Uterus (tissue), 3 donors: ENCODE measurements at regions not wholly inside any gene's neighbourhood (a gene's known extent, or its start where the extent isn't known, plus 50 kb on each side); places are given as distances from the start of the nearest gene placed in this dataset. TPM values are rescaled to one million over a fixed set of nuclear protein-coding genes. Genes with fewer than 3 reads are reported as not detected.

Source experiments
- DNase-seq, 2 donors: peaks; one replicate each; pipeline ENCODE4 v3.0.0-alpha.2; 2019 to 2020
- H3K27ac ChIP-seq, 2 donors: fragments of 200-600 bp; sonication (generic); 1 replicate in 1 of 2; 2 replicates in 1 of 2; pipeline ENCODE4 v1.5.1; 2016 to 2018
- H3K27me3 ChIP-seq, 2 donors: fragments of 200-600 bp; sonication (generic); one replicate each; pipeline ENCODE4 v1.5.1; 2018 to 2019; ENCODE audit warnings: control low read depth in 1 of 2
- H3K36me3 ChIP-seq, 2 donors: fragments of 200-600 bp; sonication (generic); one replicate each; pipeline ENCODE4 v1.5.1; 2019; ENCODE audit warnings: control low read depth in 1 of 2
- H3K4me1 ChIP-seq, 2 donors: fragments of 200-600 bp; sonication (generic); one replicate each; pipeline ENCODE4 v1.5.1; 2018 to 2019; ENCODE audit warnings: control low read depth in 1 of 2
- H3K4me3 ChIP-seq, 2 donors: fragments of 200-600 bp; sonication (generic); 1 replicate in 1 of 2; 2 replicates in 1 of 2; pipeline ENCODE4 v1.5.1; 2018 to 2019; ENCODE audit warnings: mild to moderate bottlenecking in 1 of 2
- H3K9me3 ChIP-seq, 2 donors: fragments of 200-600 bp; sonication (generic); one replicate each; pipeline ENCODE4 v1.5.1; 2019; ENCODE audit warnings: control low read depth in 1 of 2
- CTCF ChIP-seq, 4 experiments: fragments of 200-600 bp in 2 of 4; fragments of 450-650 bp in 2 of 4; sonication (generic) in 2 of 4; IDR thresholded peaks; one replicate each; pipeline ENCODE4 v1.5.1; 2016 to 2019; ENCODE audit warnings: antibody characterized with exemption in 4 of 4, mild to moderate bottlenecking in 2 of 4, moderate library complexity in 1 of 4
- POLR2A ChIP-seq, 2 donors: fragments of 450-650 bp; IDR thresholded peaks; one replicate each; pipeline ENCODE4 v1.6.1; 2016; ENCODE audit warnings: antibody characterized with exemption in 2 of 2, mild to moderate bottlenecking in 1 of 2, moderate library complexity in 1 of 2
- intact Hi-C: fragments of 100-400 bp; cut with DNase I; formaldehyde crosslinking; loops from one replicate; pipeline ENCODE4 v1.15.1; 2023; ENCODE audit warnings: low total_unique reads
- small RNA-seq: library from RNA; depleted of rRNA; stranded (forward); fragments of <200 nt; gene quantifications from one replicate; pipeline ENCODE3, GENCODE V24; 2016
- donor health status: DM: yes; HTN: yes; CAD: no.

- intact Hi-C loops = no loop called here
- H3K4me3 ChIP-seq = no peak overlapping the region
- peaks cover 0 to 4% of the 10 kb centered on the region in 2 donors for H3K4me1 ChIP-seq
- no peaks in the 10 kb centered on the region for H3K27me3 ChIP-seq
- H3K9me3 ChIP-seq = peaks cover 0 to 4% of the 10 kb centered on the region in 2 donors
- no peak for TF ChIP-seq CTCF (IDR thresholded peaks at IDR 0.05)
- TF ChIP-seq POLR2A (IDR thresholded peaks at IDR 0.05) = no peak
- peak overlapping the region in 1 of 2 donors; percentile 53 for H3K27ac ChIP-seq
- H3K36me3 ChIP-seq = no peaks in the 10 kb centered on the region
- peak; percentile 64 to 75 for DNase-seq
Observed at GRCh38 chr2:71742953-71743601, 289.7 kb downstream of the DYSF start.

- Histone ChIP-seq H3K27me3 (no peaks in the 10 kb centered on the region), H3K9me3 (peaks cover 0 to 4% of the 10 kb centered on the region in 2 donors), H3K4me1 (no peaks in the 10 kb centered on the region), H3K27ac (no peak overlapping the region), H3K4me3 (no peak overlapping the region), H3K36me3 (no peaks in the 10 kb centered on the region)
- intact Hi-C loops = no loop called here
- DNase-seq = no peak
- TF ChIP-seq CTCF (IDR thresholded peaks at IDR 0.05) (no peak), POLR2A (IDR thresholded peaks at IDR 0.05) (no peak)
Observed at GRCh38 chr2:71736986-71737385, 283.6 kb downstream of the DYSF start.

GRCh38 chr2:71736091-71736861 is 282.9 kb downstream of the DYSF start:
- no peak for TF ChIP-seq CTCF (IDR thresholded peaks at IDR 0.05)
- no peak for TF ChIP-seq POLR2A (IDR thresholded peaks at IDR 0.05)

More at GRCh38 chr2:71736091-71736861, 282.9 kb downstream of the DYSF start:
- no peak overlapping the region for H3K27ac ChIP-seq
- peaks cover 0 to 4% of the 10 kb centered on the region in 2 donors for H3K9me3 ChIP-seq
- no peaks in the 10 kb centered on the region for H3K27me3 ChIP-seq
- no peaks in the 10 kb centered on the region for H3K4me1 ChIP-seq
- H3K4me3 ChIP-seq = no peak overlapping the region
- intact Hi-C loops = no loop called here
- no peak for DNase-seq
- H3K36me3 ChIP-seq = no peaks in the 10 kb centered on the region

Small RNA genes in the stretch of these regions (small RNA-seq; reads per million reads assigned to genes)
- not detected for gene RPS20P10
